WTC11 (cell line): ENCODE measurements at regions not wholly inside any gene's neighbourhood (a gene's known extent, or its start where the extent isn't known, plus 50 kb on each side); places are given as distances from the start of the nearest gene placed in this dataset.

ENCODE experiments used
- CTCF ChIP-seq: fragments of 200-600 bp; IDR thresholded peaks from 2 replicates; pipeline ENCODE4 v1.8.0; 2022; ENCODE audit warnings: antibody characterized with exemption
- NFYB ChIP-seq: sonication (generic); formaldehyde crosslinking; conservative IDR thresholded peaks from 2 replicates; pipeline ENCODE4 v1.8.0; 2022; ENCODE audit warnings: low read depth, missing genetic modification reagents

DNA sequence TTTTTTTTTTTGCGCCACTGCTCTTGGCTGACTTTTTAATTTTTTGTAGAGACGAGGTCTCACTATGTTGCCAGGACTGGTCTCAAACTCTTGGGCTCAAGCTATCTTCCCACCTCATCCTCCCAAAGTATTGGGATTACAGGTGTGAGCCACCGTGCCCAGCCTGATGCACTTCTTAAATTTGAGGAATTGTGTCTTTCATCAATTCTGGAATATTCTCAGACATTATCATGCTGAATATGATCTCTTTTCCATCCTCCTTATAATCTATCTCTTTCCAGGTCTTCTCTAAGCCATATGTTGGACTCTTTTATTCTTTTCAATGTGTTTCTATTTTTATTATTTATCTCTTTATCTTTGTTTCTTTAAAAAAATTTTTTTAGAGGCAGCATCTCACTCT, 196.2 kb upstream of the IER5L start:
- TF ChIP-seq NFYB (CRISPR knock-in tag) (no peak), CTCF (no peak)
